ENCODE measurements at regions not wholly inside any gene's neighbourhood (a gene's known extent, or its start where the extent isn't known, plus 50 kb on each side); places are given as distances from the start of the nearest gene placed in this dataset.

DNA sequence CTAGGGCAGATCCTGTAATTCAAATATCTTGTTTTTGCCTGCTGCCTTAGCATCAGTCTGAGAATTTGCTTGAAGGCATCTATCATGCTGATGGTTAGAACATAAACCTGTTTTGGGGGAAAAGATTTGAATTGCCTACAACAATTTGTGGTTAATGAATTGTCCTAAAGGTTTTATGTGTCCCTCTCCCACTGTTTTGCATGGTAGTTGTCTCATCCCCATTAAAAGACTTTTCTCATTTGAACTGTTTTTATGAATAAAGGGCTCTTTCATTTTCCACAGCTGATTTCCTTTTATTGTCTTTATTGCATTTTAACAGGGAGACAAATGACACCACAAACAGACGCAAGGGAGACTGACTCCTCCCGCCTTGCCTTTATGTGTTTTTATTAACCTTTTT is 275.6 kb downstream of the PIK3C3 start:
- TF ChIP-seq, protein P1, sequence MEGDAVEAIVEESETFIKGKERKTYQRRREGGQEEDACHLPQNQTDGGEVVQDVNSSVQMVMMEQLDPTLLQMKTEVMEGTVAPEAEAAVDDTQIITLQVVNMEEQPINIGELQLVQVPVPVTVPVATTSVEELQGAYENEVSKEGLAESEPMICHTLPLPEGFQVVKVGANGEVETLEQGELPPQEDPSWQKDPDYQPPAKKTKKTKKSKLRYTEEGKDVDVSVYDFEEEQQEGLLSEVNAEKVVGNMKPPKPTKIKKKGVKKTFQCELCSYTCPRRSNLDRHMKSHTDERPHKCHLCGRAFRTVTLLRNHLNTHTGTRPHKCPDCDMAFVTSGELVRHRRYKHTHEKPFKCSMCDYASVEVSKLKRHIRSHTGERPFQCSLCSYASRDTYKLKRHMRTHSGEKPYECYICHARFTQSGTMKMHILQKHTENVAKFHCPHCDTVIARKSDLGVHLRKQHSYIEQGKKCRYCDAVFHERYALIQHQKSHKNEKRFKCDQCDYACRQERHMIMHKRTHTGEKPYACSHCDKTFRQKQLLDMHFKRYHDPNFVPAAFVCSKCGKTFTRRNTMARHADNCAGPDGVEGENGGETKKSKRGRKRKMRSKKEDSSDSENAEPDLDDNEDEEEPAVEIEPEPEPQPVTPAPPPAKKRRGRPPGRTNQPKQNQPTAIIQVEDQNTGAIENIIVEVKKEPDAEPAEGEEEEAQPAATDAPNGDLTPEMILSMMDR (conservative IDR thresholded peaks at IDR 0.05; ENCODE audit: low read depth, low read length): no peak
- TF ChIP-seq EZH2phosphoT487 (IDR thresholded peaks at IDR 0.05; ENCODE audit: borderline replicate concordance, low read length) (no peak), EZH2 (IDR thresholded peaks at IDR 0.05; ENCODE audit: low read length, unreplicated experiment) (no peak)
